ENCODE measurements at regions not wholly inside any gene's neighbourhood (a gene's known extent, or its start where the extent isn't known, plus 50 kb on each side); places are given as distances from the start of the nearest gene placed in this dataset.

GRCh38 chr16:54346041-54346440 lies 59.5 kb upstream of the IRX3 start:
- no peak for TF ChIP-seq TAF1 (IDR thresholded peaks at IDR 0.05; ENCODE audit: borderline replicate concordance, insufficient read depth, low read length)
- TF ChIP-seq SIN3A (IDR thresholded peaks at IDR 0.05; ENCODE audit: borderline replicate concordance, insufficient read depth, low read length), result no peak
- no peak for TF ChIP-seq REST (IDR thresholded peaks at IDR 0.05; ENCODE audit: insufficient read depth in 1 of 2, low read depth in 2 of 2, low read length in 2 of 2)
- TF ChIP-seq FOXP2 (optimal IDR thresholded peaks at IDR 0.05; ENCODE audit: borderline replicate concordance, extremely low read depth, extremely low read length, insufficient read depth), result no peak
- no peak for TF ChIP-seq POLR2AphosphoS5 (IDR thresholded peaks at IDR 0.05; ENCODE audit: low read depth, low read length)

GRCh38 chr16:54344646-54345630 lies 58.4 kb upstream of the IRX3 start:
- no peak for TF ChIP-seq TAF1 (IDR thresholded peaks at IDR 0.05; ENCODE audit: borderline replicate concordance, insufficient read depth, low read length)
- no peak for TF ChIP-seq FOXP2 (optimal IDR thresholded peaks at IDR 0.05; ENCODE audit: borderline replicate concordance, extremely low read depth, extremely low read length, insufficient read depth)
- TF ChIP-seq REST (IDR thresholded peaks at IDR 0.05; ENCODE audit: insufficient read depth in 1 of 2, low read depth in 2 of 2, low read length in 2 of 2), result no peak
- no peak for TF ChIP-seq SIN3A (IDR thresholded peaks at IDR 0.05; ENCODE audit: borderline replicate concordance, insufficient read depth, low read length)
- no peak for TF ChIP-seq POLR2AphosphoS5 (IDR thresholded peaks at IDR 0.05; ENCODE audit: low read depth, low read length)

GRCh38 chr16:54342966-54343365 lies 56.4 kb upstream of the IRX3 start:
- TF ChIP-seq REST (IDR thresholded peaks at IDR 0.05; ENCODE audit: insufficient read depth in 1 of 2, low read depth in 2 of 2, low read length in 2 of 2) (no peak), FOXP2 (optimal IDR thresholded peaks at IDR 0.05; ENCODE audit: borderline replicate concordance, extremely low read depth, extremely low read length, insufficient read depth) (no peak), SIN3A (IDR thresholded peaks at IDR 0.05; ENCODE audit: borderline replicate concordance, insufficient read depth, low read length) (no peak)

GRCh38 chr16:54341892-54342776 lies 55.5 kb upstream of the IRX3 start:
- TF ChIP-seq SIN3A (IDR thresholded peaks at IDR 0.05; ENCODE audit: borderline replicate concordance, insufficient read depth, low read length) (no peak), REST (IDR thresholded peaks at IDR 0.05; ENCODE audit: insufficient read depth in 1 of 2, low read depth in 2 of 2, low read length in 2 of 2) (no peak), FOXP2 (optimal IDR thresholded peaks at IDR 0.05; ENCODE audit: borderline replicate concordance, extremely low read depth, extremely low read length, insufficient read depth) (no peak), TAF1 (IDR thresholded peaks at IDR 0.05; ENCODE audit: borderline replicate concordance, insufficient read depth, low read length) (no peak), POLR2AphosphoS5 (IDR thresholded peaks at IDR 0.05; ENCODE audit: low read depth, low read length) (no peak)
